GM12892 (cell line): ENCODE measurements at regions not wholly inside any gene's neighbourhood (a gene's known extent, or its start where the extent isn't known, plus 50 kb on each side); places are given as distances from the start of the nearest gene placed in this dataset.

Experiments used
- DNase-seq: peaks from one replicate; pipeline ENCODE4 v3.0.0; 2011; ENCODE audit not compliant: insufficient read length
- FAIRE-seq: peaks from 2 replicates; lab custom pipeline; 2011; peaks lifted over from hg19 to GRCh38; lab: Jason Lieb, UNC
- POLR2A ChIP-seq: IDR thresholded peaks from 2 replicates; pipeline ENCODE4 v1.6.1; 2011; ENCODE audit warnings: low read depth, low read length, control low read depth
- POLR2AphosphoS5 ChIP-seq: IDR thresholded peaks from 2 replicates; pipeline ENCODE4 v1.6.1; 2011; ENCODE audit warnings: low read depth, low read length, control low read depth
- TAF1 ChIP-seq: IDR thresholded peaks from 2 replicates; pipeline ENCODE4 v1.6.1; 2011; ENCODE audit warnings: low read depth, mild to moderate bottlenecking, control low read depth, low read length, borderline replicate concordance

DNA sequence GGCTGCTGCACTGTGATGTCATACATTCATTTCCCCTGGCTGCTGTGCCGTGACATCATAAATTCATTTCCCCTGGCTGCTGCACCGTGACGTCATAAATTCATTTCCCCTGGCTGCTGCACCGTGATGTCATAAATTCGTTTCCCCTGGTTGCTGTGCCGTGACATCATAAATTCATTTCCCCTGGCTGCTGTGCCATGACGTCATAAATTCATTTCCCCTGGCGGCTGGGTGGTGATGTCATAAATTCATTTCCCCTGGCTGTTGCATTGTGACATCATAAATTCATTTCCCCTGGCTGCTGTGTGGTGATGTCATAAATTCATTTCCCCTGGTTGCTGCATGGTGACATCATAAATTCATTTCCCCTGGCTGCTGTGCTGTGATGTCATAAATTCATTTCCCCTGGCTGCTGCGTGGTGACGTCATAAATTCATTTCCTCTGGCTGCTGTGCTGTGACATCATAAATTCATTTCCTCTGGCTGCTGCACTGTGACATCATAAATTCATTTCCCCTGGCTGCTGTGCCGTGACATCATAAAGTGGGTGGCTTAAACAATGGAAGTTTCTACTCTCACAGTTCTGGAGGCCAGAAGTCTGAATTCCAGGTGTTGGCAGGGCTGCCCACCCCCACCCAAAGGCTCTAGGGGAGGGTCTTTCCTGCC, 301.1 kb downstream of the SHANK2 start:
- peak; percentile 42 for FAIRE-seq
- DNase-seq: no peak

GRCh38 chr11:70952191-70952590, 300.2 kb downstream of the SHANK2 start:
- no peak for TF ChIP-seq POLR2AphosphoS5
- TF ChIP-seq TAF1: no peak
- no peak for TF ChIP-seq POLR2A
- FAIRE-seq (no peak), DNase-seq (no peak)

More for the DNA sequence above, 301.1 kb downstream of the SHANK2 start:
- no peak for TF ChIP-seq POLR2A
- no peak for TF ChIP-seq TAF1
- TF ChIP-seq POLR2AphosphoS5: no peak

DNA sequence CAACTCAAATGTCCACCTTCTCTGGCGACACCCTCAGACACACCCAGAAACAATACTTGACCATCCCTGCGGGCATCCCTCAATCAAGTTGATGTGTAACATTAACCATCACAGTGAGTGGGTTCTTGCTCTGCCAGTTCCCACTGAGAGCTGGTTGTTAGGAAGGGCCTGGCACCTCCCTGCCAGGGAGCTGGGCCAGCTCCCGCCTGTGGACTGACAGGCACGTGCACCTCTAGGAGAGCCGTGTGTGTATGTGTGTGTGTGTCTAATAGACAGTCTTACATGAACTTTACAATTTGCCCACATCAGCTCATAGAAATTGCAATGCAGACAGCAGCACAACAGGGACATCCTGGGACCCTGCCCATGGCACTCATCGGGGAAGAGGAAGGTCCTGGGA, 298.7 kb downstream of the SHANK2 start:
- TF ChIP-seq TAF1 (no peak), POLR2A (no peak), POLR2AphosphoS5 (no peak)
- FAIRE-seq (no peak), DNase-seq (no peak)

DNA sequence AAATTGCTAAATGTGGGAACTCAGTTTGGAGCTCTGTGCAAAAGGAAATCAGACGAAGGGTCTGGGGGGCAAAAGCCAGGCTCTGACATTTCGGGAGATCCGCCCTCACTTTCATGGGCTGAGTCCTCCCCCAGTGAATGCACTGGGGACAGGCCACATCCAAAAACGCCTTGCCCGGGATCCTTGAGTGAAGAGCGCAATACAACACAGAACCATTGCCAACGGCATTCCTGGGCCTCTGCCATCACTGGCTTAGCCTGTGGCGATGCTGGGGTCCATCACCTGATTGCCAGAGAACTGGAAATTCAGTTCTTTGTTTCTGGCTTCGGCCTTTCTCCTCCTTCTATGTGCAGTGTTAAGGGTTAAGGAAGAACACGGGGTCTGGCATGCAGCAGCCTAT, 297.9 kb downstream of the SHANK2 start:
- FAIRE-seq (no peak), DNase-seq (no peak)
- TF ChIP-seq POLR2A: no peak
- no peak for TF ChIP-seq POLR2AphosphoS5
- no peak for TF ChIP-seq TAF1
